Neural cell (in vitro differentiated cells): ENCODE measurements at regions not wholly inside any gene's neighbourhood (a gene's known extent, or its start where the extent isn't known, plus 50 kb on each side); places are given as distances from the start of the nearest gene placed in this dataset.

Source experiments
- EP300 ChIP-seq: fragments of 450-650 bp; conservative IDR thresholded peaks from 2 replicates; pipeline ENCODE4 v1.6.1; 2014; ENCODE audit warnings: antibody characterized with exemption, mild to moderate bottlenecking, moderate library complexity; ENCODE audit not compliant: poor library complexity, severe bottlenecking
- EZH2 ChIP-seq: fragments of 200-600, 300-800 bp; shearing (Covaris generic), sonication (generic); IDR thresholded peaks from 2 replicates; pipeline ENCODE4 v1.6.1; 2014; ENCODE audit warnings: antibody characterized with exemption, low read length, borderline replicate concordance, mild to moderate bottlenecking; ENCODE audit not compliant: insufficient read depth, poor library complexity, severe bottlenecking
- TAF1 ChIP-seq: IDR thresholded peaks from 2 replicates; pipeline ENCODE4 v1.6.1; 2012; ENCODE audit warnings: low read depth
- TF ChIP-seq, protein P1 (sequence below): fragments of 450-650 bp; IDR thresholded peaks from 2 replicates; pipeline ENCODE4 v1.5.1; 2014; ENCODE audit warnings: antibody characterized with exemption, mild to moderate bottlenecking, moderate library complexity; ENCODE audit not compliant: poor library complexity, severe bottlenecking
- TF ChIP-seq, protein P2 (sequence below): IDR thresholded peaks from 2 replicates; pipeline ENCODE4 v1.6.1; 2012; ENCODE audit warnings: borderline replicate concordance

DNA sequence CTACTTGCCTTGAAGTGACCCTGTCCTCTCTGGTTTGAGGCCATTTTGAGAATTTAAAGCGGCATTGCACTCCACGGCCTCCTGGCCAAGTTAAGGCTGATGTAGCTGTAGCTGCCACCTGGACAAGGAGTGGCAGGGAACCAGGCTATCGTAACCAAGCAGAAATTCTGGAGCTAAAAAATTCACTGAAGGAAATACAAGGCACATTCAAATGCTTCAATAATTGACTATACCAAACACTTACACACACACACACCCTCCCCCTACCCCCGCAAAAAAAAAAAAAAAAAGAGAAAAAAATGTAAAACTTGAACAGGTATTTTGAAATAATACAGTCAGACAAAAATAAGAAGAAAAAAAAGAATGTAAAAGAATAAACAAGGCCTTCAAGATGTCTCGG lies 409.0 kb upstream of the SEMA3A start:
- TF ChIP-seq, protein P1, sequence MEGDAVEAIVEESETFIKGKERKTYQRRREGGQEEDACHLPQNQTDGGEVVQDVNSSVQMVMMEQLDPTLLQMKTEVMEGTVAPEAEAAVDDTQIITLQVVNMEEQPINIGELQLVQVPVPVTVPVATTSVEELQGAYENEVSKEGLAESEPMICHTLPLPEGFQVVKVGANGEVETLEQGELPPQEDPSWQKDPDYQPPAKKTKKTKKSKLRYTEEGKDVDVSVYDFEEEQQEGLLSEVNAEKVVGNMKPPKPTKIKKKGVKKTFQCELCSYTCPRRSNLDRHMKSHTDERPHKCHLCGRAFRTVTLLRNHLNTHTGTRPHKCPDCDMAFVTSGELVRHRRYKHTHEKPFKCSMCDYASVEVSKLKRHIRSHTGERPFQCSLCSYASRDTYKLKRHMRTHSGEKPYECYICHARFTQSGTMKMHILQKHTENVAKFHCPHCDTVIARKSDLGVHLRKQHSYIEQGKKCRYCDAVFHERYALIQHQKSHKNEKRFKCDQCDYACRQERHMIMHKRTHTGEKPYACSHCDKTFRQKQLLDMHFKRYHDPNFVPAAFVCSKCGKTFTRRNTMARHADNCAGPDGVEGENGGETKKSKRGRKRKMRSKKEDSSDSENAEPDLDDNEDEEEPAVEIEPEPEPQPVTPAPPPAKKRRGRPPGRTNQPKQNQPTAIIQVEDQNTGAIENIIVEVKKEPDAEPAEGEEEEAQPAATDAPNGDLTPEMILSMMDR: no peak
- TF ChIP-seq EP300 (no peak), EZH2 (no peak), TAF1 (no peak)
- TF ChIP-seq, protein P2, sequence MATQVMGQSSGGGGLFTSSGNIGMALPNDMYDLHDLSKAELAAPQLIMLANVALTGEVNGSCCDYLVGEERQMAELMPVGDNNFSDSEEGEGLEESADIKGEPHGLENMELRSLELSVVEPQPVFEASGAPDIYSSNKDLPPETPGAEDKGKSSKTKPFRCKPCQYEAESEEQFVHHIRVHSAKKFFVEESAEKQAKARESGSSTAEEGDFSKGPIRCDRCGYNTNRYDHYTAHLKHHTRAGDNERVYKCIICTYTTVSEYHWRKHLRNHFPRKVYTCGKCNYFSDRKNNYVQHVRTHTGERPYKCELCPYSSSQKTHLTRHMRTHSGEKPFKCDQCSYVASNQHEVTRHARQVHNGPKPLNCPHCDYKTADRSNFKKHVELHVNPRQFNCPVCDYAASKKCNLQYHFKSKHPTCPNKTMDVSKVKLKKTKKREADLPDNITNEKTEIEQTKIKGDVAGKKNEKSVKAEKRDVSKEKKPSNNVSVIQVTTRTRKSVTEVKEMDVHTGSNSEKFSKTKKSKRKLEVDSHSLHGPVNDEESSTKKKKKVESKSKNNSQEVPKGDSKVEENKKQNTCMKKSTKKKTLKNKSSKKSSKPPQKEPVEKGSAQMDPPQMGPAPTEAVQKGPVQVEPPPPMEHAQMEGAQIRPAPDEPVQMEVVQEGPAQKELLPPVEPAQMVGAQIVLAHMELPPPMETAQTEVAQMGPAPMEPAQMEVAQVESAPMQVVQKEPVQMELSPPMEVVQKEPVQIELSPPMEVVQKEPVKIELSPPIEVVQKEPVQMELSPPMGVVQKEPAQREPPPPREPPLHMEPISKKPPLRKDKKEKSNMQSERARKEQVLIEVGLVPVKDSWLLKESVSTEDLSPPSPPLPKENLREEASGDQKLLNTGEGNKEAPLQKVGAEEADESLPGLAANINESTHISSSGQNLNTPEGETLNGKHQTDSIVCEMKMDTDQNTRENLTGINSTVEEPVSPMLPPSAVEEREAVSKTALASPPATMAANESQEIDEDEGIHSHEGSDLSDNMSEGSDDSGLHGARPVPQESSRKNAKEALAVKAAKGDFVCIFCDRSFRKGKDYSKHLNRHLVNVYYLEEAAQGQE: no peak
